ENCODE measurements at regions not wholly inside any gene's neighbourhood (a gene's known extent, or its start where the extent isn't known, plus 50 kb on each side); places are given as distances from the start of the nearest gene placed in this dataset.

DNA sequence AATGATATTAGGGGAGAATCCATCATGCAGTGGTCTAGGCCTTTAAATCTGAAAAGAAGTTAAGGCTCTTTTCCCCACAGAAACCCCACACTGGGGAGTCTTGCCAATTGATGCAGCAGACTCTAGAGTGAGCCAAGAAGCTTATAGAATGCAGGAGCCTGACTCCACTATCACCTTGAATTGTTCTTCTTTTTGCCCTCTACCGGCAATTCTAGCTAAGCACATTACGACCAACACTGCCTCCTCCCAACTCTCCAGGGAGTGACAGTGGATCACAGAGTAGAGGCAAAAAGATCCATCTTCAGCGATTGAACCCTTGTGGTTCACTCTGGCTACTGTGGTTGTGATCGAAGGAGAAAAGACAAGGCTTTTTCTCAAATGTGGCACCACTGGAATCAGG lies 331.5 kb downstream of the NKX6-1 start:
- ChIA-PET CTCF (no interaction called here), POLR2A (no interaction called here)
- in situ Hi-C loops (cut with HindIII; ENCODE audit: low pct_unique_long_range_greater_than_20kb, low sequenced_read_pairs) = no loop called here
- no peak overlapping the region for H3K4me3 ChIP-seq (ENCODE audit: low read depth in 2 of 2, low read length in 2 of 2)
- no peaks in the 10 kb centered on the region for H3K9me3 ChIP-seq (ENCODE audit: control insufficient read depth, insufficient read depth, low read depth, low read length)
- H3K4me1 ChIP-seq (ENCODE audit: control insufficient read depth, insufficient read depth, low read length) = no peaks in the 10 kb centered on the region
- no TSS peak for BruUV-seq (replicated peaks)
- DNase-seq (ENCODE audit: low read depth, low spot score) (no peak), ATAC-seq (no peak)
- H3K27ac ChIP-seq (ENCODE audit: low read length) = no peak overlapping the region
- H3K36me3 ChIP-seq (ENCODE audit: control insufficient read depth, insufficient read depth, low read length) = no peaks in the 10 kb centered on the region
- TF ChIP-seq CTCF (IDR thresholded peaks at IDR 0.05) = no peak
- no peak for TF ChIP-seq REST (IDR thresholded peaks at IDR 0.05; ENCODE audit: insufficient read depth in 1 of 2, low read depth in 2 of 2, low read length in 1 of 2)
- TF ChIP-seq TCF7L2 (IDR thresholded peaks at IDR 0.05; ENCODE audit: low read depth, low read length) = no peak
- no peak for TF ChIP-seq SIN3A (IDR thresholded peaks at IDR 0.05; ENCODE audit: borderline replicate concordance, insufficient read depth, low read depth, low read length)
- TF ChIP-seq POLR2AphosphoS5 (IDR thresholded peaks at IDR 0.05; ENCODE audit: low read depth, low read length) = no peak
- H3K27me3 ChIP-seq (ENCODE audit: control insufficient read depth, insufficient read depth, low read length) = peaks cover under 1% of the 10 kb centered on the region
- intact Hi-C loops (cut with micrococcal nuclease; ENCODE audit: unreplicated experiment) = no loop called here

DNA sequence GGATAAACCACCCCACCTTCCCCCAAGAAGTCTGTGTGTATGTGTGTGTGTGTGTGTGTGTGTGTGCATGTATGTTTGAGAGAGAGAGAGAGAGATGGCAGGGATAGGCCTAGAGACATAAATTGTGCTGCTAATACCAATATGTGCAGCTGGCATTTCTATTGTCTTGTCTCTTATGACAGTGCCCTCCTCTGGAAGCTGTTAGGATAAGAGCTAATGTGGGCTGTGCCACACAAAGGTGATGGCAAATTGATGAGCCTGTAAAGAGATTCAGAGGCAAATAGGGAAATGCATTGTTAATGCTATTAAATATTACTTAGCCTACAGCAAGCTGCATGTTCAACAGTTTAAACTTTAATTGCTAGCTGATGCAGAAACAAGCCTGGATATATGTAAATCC lies 332.0 kb downstream of the NKX6-1 start:
- H3K4me1 ChIP-seq (ENCODE audit: control insufficient read depth, insufficient read depth, low read length) = no peaks in the 10 kb centered on the region
- H3K27ac ChIP-seq (ENCODE audit: low read length) = no peak overlapping the region
- POLR2A ChIA-PET = no interaction called here
- CTCF ChIA-PET = no interaction called here
- no peaks in the 10 kb centered on the region for H3K36me3 ChIP-seq (ENCODE audit: control insufficient read depth, insufficient read depth, low read length)
- intact Hi-C loops (cut with micrococcal nuclease; ENCODE audit: unreplicated experiment) (no loop called here), in situ Hi-C loops (cut with HindIII; ENCODE audit: low pct_unique_long_range_greater_than_20kb, low sequenced_read_pairs) (no loop called here)
- no TSS peak for BruUV-seq (replicated peaks)
- peaks cover 4% of the 10 kb centered on the region for H3K27me3 ChIP-seq (ENCODE audit: control insufficient read depth, insufficient read depth, low read length)
- DNase-seq (ENCODE audit: low read depth, low spot score) (no peak), ATAC-seq (no peak)
- TF ChIP-seq REST (IDR thresholded peaks at IDR 0.05; ENCODE audit: insufficient read depth in 1 of 2, low read depth in 2 of 2, low read length in 1 of 2) (no peak), TCF7L2 (IDR thresholded peaks at IDR 0.05; ENCODE audit: low read depth, low read length) (no peak), POLR2AphosphoS5 (IDR thresholded peaks at IDR 0.05; ENCODE audit: low read depth, low read length) (no peak), CTCF (IDR thresholded peaks at IDR 0.05) (no peak), SIN3A (IDR thresholded peaks at IDR 0.05; ENCODE audit: borderline replicate concordance, insufficient read depth, low read depth, low read length) (no peak)
- H3K9me3 ChIP-seq (ENCODE audit: control insufficient read depth, insufficient read depth, low read depth, low read length) = no peaks in the 10 kb centered on the region
- no peak overlapping the region for H3K4me3 ChIP-seq (ENCODE audit: low read depth in 2 of 2, low read length in 2 of 2)
